ENCODE measurements at regions not wholly inside any gene's neighbourhood (a gene's known extent, or its start where the extent isn't known, plus 50 kb on each side); places are given as distances from the start of the nearest gene placed in this dataset.

DNA sequence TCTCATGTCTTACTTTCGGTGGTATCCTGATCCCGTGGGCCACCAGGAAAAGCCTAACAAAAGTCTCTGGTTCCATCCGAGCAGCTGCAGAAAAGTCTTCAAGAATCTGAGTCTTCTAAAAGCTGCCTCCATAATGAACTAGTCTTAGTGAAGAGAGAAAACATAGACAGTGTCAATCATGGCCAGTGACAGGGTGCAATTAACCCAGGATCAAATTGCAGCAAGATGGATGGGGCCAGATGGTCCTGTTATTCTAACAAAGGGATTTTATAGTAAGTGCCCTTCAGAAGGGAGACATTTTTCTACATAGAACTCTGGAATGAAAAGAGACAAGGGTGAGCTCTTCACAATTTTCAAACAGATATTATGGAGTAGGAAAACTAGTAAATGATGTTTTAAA is 281.6 kb upstream of the ZFP64 start:
- no peak for DNase-seq

DNA sequence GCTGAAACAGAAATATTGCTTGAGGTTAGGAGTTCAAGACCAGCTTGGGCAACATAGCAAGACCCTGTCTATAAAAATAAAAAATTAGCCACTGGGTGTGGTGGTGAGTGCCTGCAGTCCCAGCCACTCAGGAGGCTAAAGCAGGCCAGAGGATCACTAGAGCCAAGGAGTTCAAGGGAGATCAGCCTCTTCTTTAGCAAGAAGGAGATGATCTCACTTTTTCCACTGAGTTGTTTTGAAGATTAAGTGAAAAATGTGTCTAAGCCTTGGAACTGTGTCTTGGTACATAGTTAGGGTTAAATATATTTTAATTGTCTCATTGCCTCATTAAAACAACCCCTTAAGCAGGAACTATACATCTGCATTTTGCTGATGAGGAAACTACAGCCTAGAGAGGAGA is 279.0 kb upstream of the ZFP64 start:
- no peak for DNase-seq

DNA sequence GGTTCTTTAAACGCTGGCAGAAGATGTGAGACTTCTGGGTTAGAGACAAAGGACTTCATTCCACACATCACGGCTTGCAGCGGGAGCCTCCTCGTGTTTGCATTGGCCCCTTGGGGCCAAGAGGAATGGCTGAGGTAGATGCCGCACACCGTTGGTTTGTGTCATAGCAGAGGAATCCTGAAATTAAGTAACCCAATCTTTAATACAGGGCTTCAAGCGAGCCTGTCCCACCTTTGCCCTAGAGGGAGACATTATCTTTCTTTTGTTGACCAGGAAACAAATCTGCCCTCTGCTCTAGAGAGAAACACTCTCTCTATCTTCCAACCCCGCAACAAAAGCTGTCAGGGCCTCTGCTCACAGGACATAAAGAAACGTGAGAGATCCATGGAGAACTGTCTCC is 277.5 kb upstream of the ZFP64 start:
- no peak for DNase-seq

DNA sequence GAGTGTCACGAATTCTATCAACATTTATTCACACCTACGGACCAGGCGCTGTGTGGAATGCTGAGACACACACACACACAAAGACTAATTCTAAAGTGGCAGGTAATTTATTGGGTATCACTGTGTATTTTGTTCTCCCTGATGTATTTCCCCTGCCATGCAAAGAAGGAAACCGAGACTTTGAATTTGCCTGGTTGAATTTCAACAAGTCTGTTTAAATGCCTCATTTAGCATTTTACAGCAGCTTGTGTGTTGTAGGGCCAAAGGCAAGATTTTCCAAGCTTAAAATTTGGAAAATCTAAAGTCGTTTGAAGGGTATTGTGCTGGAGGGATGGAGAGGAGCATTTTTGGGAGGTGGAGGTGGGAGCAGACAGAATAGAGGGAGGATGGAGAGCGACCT is 274.4 kb upstream of the ZFP64 start:
- no peak for DNase-seq

DNA sequence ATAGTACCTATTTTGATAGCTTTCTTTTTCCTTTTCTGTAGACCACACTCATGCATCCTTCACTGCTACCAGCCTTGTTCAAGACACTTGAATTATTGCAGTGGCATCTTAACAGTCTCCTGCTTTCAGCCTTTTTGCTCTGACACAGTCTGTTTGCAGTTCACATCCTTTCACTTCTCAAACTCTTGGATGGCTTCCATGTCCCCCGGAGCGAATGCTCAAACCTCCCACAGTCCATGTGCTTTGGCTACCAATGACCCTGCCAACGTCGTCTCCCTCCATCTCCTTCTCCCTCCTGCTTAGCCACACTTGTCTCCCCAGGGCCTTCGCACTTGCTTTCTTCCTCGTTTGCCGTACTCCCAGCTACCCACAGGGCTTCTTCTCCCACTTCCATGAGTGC is 270.0 kb upstream of the ZFP64 start:
- DNase-seq, result no peak

DNA sequence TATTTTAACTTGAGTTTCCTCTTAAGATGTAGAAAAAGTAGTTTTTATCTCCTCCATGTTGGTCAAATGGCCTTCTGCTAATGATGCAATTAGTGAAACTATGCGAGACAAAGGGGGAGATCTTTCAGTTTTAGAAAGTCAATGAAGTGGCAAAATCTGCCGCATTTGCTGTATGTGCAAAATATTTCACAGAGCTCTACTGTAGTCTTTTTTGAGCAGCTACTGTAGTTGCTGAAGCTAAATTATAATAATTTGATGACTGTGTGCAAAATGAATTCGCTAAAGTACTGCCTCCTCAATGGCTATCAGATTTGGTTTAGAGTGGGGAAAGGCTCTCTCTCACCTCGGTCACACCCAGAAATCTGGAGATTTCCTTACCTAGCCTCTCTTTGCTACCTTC is 267.6 kb upstream of the ZFP64 start:
- DNase-seq, result no peak

DNA sequence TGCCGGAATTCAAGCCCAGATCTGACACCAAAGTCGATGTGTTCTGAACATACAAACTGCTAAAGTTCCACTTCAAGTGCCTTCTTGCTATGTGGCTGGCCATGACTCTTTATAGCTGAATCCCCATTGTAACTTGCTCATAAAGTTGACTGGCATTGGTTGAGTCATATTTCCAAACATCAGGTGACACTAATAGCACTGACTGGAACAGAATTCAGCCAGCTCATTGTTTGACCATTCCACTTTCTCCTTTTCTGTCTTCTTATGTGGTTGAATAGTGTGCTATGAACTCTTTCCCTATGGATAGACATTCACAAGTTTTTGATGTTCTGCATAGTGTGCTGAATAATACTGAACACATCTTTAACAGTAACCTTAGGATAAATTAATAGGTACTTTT is 266.2 kb upstream of the ZFP64 start:
- no peak for DNase-seq

DNA sequence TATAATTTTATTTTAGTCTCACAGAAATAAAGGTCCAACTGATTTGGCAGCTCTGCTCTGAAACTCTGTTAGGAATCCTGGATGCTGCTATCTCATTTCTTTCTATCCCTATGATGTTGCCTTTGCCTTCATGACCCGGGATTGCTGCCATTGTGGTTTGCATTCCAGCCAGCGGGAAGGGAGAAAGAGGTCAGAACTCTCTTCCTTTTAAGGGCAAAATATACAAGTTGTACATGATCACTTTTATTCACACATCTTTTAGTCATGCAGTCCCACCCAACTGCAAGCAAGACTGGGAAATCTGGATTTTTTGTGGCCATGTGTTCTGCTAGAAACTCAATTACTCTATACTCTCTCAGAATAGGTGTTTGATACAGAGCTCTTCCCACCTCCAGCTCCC is 263.1 kb upstream of the ZFP64 start:
- DNase-seq, result no peak

DNA sequence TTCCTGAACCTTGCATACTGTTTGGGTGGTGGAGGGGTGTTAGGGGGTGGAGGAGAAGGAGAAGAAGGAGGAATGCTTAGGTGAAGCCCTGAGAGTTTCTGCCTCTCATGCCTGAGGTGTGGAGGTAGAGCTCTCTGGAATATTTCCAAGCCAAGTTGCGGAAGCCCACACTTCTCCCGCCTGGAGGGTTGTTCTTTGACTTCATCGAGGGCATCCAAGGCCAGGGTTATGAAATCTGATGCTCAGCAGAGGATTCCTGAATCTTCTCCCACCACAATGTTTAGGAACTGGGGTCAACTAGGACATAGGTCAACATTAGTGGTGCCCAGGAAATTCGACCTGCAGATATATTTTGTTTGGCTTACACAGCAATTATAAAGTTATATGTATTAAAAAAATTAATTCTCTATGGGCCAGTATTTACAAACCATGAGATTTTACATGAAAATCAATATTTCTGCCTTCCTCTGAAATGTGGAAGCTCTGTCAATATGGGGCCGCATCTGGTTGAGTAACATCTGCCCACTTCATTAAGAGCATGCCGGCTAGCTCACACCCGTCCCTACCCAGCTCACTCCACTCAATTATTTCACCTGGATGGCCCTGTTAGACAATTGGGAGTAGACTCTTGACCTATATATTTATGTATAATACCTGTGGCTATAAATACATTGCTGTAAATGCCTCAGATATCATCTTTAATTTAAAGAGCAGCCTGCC is 257.1 kb upstream of the ZFP64 start:
- no peak for DNase-seq

DNA sequence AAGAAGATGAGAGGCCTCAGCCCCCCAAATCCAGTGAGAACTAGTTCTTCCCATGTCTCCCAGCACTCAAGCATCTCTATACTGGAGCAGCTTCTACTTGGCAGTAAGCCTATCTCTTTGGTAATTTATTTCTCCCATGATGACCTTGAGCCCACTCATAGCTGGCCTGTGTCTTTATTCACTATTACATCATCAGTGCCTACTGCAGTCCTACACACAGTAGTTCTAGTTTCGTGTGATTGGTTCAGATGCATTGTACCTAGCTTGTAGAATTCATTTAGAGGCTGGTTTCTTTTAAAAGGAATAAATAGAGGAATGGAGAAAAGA is 255.6 kb upstream of the ZFP64 start:
- DNase-seq, result no peak

DNA sequence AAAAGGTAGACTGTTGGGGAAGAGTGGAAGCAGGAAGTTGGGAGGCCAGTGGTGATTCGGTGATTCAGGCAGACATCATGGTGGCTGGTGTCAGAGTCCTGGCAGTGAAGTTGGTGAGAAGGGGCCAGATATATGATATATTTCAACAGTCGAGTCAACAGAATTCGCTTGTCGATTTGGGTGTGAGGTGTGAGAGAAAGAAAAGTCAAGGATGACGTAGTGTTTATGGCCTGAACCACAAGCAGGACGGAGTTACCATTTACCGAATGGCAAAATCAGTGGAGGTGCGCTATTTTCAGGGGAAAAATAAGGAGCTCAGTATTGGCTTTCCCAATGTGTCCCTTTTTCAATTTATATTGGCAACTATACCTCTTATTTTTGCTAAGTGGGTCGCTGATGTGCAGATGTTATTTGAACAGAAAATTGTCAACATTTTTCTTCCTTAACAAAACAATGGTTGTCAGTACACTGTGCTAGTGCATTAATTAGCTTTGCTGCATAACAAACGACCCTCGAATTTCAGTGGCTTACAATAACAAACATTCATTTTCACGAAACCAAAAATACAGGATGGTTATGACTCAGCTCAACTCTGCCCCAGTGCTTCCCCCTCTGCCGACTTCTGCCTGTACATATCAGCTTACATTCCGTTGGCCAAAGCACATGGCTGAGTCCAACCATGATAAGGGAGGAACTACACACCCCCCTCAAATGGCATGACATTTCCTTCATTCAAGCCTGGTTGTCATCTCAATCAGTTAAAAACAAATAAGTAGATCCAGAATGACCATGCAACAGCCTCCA is 255.0 kb upstream of the ZFP64 start:
- no peak for DNase-seq

DNA sequence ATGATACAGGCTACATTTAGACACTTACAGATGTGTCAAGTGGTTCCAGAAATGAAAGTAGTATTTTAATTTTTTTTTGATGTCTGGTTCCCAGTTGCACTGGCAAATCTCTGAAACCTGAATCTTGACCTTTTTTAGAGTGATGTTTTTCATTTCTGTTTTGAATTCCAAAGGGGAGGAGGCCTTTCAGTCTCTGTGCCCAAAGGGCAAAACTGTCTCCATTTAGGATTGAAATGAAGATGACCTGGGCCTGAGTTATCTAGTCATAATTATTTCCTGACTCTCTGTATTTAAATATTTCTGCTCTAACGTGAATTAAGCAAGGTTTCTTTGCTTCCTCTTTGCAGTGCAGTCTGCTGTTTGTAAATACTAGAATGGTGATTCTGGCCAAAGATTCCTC is 252.9 kb upstream of the ZFP64 start:
- DNase-seq, result no peak

DNA sequence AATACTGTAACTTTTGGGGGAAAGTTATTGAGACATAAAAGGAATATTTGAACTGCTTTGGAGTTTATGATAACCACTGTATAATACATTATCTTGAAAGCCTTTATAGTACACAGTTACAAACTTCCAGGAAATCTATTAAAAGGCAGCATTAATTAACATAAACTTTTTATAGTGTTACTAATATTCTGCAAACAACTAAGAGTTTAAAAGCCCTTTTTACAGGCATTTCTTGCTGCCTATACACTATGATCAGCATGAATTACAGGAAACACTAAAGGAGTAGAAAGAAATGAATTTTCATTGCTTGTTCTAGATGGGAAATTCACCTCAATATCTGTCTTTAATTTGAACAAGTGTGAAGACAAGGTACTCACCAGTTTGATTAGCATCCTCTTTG is 252.3 kb upstream of the ZFP64 start:
- no peak for DNase-seq

DNA sequence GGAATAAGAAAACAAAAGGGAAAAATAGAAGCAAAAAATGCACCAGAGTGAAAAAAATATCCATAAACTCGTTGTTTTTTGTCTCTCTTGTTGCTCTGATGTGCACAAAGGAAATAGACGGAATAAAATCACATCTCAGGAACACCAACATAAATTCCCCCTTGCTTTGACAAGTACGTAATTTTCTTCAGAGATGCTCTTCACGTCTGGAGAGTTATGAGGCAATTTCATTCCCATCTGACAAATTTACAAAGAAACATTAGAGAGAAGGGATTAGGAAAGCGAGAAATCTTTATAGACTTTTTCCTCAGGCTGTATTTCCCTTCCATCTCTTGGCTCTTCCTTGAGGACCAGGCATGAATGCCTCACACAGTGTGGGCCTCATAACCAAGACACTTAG is 250.1 kb upstream of the ZFP64 start:
- DNase-seq, result no peak

DNA sequence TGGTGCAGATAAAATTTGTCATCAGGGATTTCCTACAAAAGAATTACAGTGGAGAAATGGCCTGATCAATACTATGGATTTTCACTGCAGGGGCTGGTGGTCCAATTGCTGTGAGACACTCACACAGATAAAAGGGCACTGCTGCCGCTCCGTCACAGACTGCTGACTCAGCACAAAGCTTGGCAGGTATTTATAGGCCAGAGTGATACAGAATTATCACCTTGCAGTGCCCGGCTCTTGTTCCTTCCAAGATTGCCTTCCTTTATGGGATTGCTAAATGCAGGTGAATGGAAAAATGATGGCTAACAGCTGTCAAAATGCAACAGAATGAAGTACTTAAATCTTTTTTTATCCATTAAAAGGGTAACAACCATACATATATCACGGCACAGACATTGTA is 247.8 kb upstream of the ZFP64 start:
- no peak for DNase-seq

DNA sequence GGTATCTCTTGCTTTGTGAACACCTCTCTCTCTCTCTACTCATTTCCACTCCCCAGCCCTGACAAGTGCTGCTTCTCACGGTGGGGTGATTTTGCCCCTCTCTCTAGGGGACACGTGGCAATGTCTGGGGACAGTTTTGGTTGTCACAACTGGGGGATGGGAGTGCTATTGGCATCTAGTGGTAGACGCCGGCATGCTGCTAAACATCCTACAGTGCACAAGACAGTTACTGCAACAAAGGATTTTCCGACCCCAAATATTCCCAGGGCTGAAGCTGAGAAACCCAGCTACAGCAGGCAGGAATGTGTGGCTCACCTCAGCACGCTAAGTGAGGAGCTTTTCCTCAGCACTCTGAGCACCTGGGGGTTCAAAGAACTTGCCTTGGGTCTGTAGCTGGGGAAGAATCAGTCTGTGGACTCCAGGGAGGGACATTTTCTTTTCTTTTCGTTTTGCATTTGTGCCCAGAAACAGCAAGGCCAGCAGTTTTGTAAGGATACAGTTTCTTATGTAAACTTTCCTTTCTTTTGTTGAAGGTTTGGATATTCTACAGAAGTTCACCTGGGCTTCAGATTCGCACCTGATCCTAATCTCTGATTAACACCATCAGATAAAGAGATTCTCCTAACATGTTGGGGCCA is 246.9 kb upstream of the ZFP64 start:
- DNase-seq, result no peak

DNA sequence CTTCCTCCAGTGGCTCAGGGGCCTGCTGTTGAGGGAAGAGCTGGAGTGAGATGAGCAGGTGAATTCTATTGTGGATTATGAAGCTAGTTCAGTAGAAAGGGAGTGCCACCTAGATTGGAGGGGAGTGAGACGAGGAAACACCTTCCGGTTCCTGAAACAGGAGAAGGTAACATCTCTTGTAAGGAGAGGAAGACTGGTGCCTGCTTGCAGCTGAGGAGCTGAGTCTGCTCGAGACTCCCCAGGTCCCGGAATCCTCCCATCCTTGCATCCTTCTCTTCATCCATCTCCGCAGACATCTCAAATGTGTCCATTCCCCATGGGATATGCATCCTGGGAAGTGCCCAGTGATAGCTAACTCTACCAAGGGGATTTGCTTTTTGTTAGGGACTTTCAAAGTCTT is 242.9 kb upstream of the ZFP64 start:
- no peak for DNase-seq

DNA sequence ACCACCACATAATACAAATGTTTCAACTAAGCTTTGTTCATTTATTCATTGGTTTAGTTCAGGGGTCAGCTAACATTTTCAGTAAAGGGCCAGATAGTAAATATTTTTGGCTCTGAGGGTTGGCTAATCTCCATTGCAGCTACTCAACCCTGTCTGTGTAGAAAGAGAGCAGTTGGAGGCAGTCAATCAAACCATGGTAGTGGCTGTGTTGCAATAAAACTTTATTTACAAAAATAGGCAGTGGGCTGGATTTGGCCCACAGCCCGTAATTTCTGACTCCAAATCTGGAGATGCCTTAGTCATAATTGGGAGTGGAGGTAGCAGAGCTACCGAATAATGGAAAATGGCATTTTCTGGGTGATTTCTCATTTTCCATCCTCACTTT is 242.5 kb upstream of the ZFP64 start:
- no peak for DNase-seq

DNA sequence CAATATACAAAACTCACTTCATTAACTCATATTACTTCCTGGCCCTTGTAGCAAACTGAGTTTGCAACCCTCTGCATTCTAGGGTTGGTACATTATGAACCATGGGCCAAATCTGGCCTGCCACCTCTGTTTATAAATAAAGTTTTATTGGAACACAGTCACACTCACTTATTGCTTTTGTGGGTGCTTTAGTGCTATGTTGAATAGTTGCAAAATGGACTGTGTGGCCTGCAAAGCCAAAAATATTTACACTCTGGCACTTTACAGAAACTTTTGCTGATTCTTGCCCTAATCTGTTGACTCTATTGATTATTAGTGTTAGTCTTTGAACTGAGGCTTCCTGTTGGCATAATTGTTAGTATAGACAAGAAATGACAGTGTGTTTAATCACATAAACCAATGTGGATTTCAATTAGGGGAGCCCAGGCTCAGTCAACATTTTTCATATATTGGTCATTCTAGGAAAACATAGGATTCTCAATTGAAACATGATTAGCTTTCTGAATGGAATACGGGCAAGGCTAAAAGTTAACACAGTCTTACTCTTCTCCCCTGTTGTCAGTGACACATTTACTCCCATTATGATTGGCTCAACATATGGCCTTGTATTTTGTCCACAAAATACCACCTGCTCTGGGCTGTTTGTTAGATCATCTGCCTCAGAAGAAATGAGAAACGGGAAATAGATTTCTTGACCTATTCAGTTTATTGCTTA is 241.9 kb upstream of the ZFP64 start:
- no peak for DNase-seq

DNA sequence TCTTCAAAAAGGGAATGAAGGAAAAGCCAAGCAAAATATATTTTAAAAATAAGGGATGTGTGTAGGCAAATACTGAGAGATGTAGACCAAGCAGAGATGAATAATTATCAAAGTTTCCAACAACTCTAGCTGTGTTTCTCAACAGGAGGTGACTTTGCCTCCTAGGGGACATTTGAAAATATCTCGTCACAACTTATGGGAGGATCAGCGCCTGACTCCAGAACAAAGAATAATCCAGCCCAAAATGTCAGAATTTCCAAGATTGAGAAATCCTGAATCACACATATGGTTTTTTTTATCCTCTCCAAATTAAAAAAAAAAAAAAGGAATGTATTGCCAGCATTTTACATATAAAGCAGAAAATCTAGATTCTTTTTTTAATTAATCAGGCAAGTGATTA is 241.2 kb upstream of the ZFP64 start:
- no peak for DNase-seq

DNA sequence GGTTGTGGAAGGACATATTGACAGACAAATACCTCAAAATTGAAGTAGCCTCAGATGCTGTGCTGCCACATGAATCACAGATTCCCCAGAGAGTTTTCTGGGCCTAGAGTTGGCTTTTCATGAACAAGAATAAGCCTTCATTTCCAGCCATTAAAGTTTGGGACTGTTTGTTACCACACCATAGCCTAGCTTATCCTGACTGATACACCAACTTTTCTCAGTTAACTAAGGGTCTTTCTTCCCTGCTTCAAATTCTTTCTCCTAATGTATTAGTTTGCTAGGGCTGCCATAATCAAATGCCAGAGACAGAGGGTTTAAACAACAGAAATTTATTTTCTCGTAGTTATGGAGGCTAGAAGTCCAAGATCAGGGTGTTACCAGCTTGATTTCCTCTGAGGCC is 237.4 kb upstream of the ZFP64 start:
- DNase-seq, result no peak

DNA sequence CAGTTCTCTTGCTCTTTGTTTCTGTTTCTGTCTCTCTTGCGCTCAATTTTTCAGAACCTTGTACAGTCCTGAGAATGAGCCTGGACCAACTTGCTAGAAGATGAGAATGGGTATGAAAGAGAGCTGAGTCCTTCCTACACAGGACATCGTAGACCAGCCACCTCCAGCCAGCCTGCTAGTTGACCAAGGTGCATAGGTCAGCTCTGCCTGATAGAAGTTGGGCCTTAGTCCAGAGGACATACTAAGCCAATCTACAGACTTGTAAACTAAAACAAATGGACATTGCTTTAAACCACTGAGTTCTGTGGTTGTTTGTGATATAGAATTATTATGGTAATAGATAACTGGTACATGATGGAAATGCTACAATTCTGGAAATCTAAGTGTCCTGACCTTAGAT is 236.4 kb upstream of the ZFP64 start:
- no peak for DNase-seq

DNA sequence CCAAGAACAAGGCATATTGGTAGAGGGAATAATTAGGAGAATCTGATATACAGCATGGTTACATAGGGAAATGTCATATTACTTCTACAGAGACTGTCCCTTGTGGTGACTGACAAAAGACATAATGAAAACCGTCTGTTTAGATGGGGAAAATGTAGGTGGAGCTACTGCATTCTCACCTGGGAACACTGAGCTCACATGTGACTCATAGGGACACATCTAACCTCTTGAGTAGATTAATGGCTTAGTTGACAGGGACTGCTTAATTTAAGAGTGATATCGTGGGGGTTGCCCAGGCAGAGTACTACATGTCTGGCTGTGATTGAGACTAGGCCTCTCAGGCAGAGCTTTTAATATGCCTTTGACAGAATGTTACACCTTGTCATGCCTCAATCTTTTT is 235.3 kb upstream of the ZFP64 start:
- no peak for DNase-seq

DNA sequence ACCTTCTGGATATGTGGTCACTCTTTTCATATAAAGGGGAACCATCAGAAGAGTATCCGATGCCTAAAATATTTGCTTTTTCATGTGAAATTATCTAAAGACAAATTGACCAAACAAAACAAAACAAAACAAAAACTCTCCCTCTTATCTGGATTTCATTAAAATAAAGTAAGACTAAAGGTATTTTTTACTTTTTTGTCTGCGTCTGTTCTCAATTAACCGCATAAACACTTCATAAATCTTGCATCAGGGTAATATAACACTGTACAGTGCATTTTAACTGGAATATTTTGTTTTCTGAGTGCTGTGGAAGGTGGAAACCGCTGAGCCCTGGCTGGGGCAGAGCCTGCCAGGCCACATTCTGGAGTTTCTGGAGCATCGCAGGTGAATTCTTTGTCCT is 234.1 kb upstream of the ZFP64 start:
- no peak for DNase-seq
